ENCODE measurements at regions not wholly inside any gene's neighbourhood (a gene's known extent, or its start where the extent isn't known, plus 50 kb on each side); places are given as distances from the start of the nearest gene placed in this dataset.
"Not testable (repeated sequence)": the region's sequence is repeated elsewhere in the genome, so short reads cannot be mapped to it uniquely, and the experiment has no call there.

GRCh38 chr16:58889516-58889915, 155.4 kb upstream of the GOT2 start:
- 89 to 95% methylated on average over 1 of the region's 1 CpG for WGBS, 2 experiments
- Histone ChIP-seq H3K4me1 (ENCODE audit: control insufficient read depth, insufficient read depth, low read length) (no peaks in the 10 kb centered on the region), H3K36me3 (ENCODE audit: control insufficient read depth, insufficient read depth, low read length) (no peaks in the 10 kb centered on the region), H3K27ac (ENCODE audit: insufficient read depth, low read depth, low read length, poor library complexity, severe bottlenecking) (no peak overlapping the region), H3K9me3 (ENCODE audit: control insufficient read depth, low read length) (no peaks in the 10 kb centered on the region), H3K4me3 (ENCODE audit: insufficient read depth, low read depth, low read length) (no peak overlapping the region), H3K27me3 (ENCODE audit: control insufficient read depth, insufficient read depth, low read length, poor library complexity, severe bottlenecking) (no peaks in the 10 kb centered on the region)

DNA sequence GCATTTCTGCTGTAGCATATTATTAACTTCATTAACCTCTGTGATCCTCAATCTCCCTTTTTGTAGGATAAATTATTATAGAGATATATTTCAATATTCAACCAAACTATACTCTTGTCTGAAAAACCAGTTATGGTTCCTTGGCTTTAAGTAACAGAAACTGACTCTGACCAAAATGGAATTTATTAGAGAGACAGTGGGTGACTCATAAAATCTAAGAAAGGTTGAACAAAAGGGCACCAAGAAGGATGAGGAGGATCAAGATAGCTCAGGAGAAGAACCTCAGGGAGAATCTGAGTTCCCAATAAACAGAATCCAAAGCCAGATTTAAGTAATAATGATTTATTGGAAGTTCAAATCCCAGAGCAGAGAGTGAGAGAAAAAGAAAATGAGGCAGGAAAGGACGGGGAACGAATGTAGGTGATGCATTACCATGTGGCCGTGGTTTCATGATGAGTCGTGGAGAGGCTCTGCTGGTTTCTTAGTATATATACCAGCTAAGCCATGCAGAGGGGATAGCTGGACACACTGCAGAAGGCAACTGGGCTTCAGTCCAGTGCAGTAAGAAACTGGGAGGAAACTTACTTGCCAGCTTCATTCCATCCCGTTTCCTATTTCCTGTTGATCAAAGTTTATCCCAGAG, 151.5 kb upstream of the GOT2 start:
- WGBS, 2 experiments, result 95 to 97% methylated on average over 5 of the region's 5 CpGs
- Histone ChIP-seq H3K27ac (ENCODE audit: insufficient read depth, low read depth, low read length, poor library complexity, severe bottlenecking) (no peak overlapping the region), H3K9me3 (ENCODE audit: control insufficient read depth, low read length) (no peaks in the 10 kb centered on the region), H3K36me3 (ENCODE audit: control insufficient read depth, insufficient read depth, low read length) (no peaks in the 10 kb centered on the region), H3K27me3 (ENCODE audit: control insufficient read depth, insufficient read depth, low read length, poor library complexity, severe bottlenecking) (no peaks in the 10 kb centered on the region), H3K4me3 (ENCODE audit: insufficient read depth, low read depth, low read length) (no peak overlapping the region), H3K4me1 (ENCODE audit: control insufficient read depth, insufficient read depth, low read length) (no peaks in the 10 kb centered on the region)

- no peaks in the 10 kb centered on the region for H3K4me1 ChIP-seq (ENCODE audit: control insufficient read depth, insufficient read depth, low read length)
- no peaks in the 10 kb centered on the region for H3K27me3 ChIP-seq (ENCODE audit: control insufficient read depth, insufficient read depth, low read length, poor library complexity, severe bottlenecking)
- no peak overlapping the region for H3K4me3 ChIP-seq (ENCODE audit: insufficient read depth, low read depth, low read length)
- H3K27ac ChIP-seq (ENCODE audit: insufficient read depth, low read depth, low read length, poor library complexity, severe bottlenecking), result no peak overlapping the region
- H3K9me3 ChIP-seq (ENCODE audit: control insufficient read depth, low read length), result no peaks in the 10 kb centered on the region
- no peaks in the 10 kb centered on the region for H3K36me3 ChIP-seq (ENCODE audit: control insufficient read depth, insufficient read depth, low read length)
These were observed 150.0 kb upstream of the GOT2 start for GRCh38 chr16:58884141-58884540.

GRCh38 chr16:58883131-58883530, 149.0 kb upstream of the GOT2 start:
- Histone ChIP-seq H3K4me1 (ENCODE audit: control insufficient read depth, insufficient read depth, low read length) (no peaks in the 10 kb centered on the region), H3K9me3 (ENCODE audit: control insufficient read depth, low read length) (no peaks in the 10 kb centered on the region), H3K27ac (ENCODE audit: insufficient read depth, low read depth, low read length, poor library complexity, severe bottlenecking) (no peak overlapping the region), H3K36me3 (ENCODE audit: control insufficient read depth, insufficient read depth, low read length) (no peaks in the 10 kb centered on the region), H3K27me3 (ENCODE audit: control insufficient read depth, insufficient read depth, low read length, poor library complexity, severe bottlenecking) (no peaks in the 10 kb centered on the region), H3K4me3 (ENCODE audit: insufficient read depth, low read depth, low read length) (no peak overlapping the region)
- WGBS, 2 experiments, result 92 to 95% methylated on average over 3 of the region's 3 CpGs

- WGBS, 2 experiments, result 95 to 97% methylated on average over 5 of the region's 5 CpGs
- H3K4me3 ChIP-seq (ENCODE audit: insufficient read depth, low read depth, low read length), result no peak overlapping the region
These were observed 148.2 kb upstream of the GOT2 start for GRCh38 chr16:58882292-58882691.

DNA sequence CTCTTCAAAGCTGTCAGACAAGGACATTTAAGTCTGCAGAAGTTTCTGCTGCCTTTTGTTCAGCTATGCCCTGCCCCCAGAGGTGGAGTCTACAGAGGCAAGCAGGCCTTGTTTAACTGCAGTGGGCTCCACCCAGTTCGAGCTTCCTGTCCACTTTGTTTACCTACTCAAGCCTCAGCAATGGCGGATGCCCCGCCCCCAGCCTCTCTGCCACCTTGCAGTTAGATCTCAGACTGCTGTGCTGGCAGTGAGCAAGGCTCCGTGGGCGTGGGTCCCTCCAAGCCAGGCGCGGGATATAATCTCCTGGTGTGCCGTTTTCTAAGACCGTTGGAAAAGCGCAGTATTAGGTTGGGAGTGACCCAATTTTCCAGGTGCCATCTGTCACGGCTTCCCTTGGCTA, 144.5 kb upstream of the GOT2 start:
- H3K9me3 ChIP-seq (ENCODE audit: control insufficient read depth, low read length); H3K27ac ChIP-seq (ENCODE audit: insufficient read depth, low read depth, low read length, poor library complexity, severe bottlenecking); H3K4me1 ChIP-seq (ENCODE audit: control insufficient read depth, insufficient read depth, low read length); H3K4me3 ChIP-seq (ENCODE audit: insufficient read depth, low read depth, low read length); H3K27me3 ChIP-seq (ENCODE audit: control insufficient read depth, insufficient read depth, low read length, poor library complexity, severe bottlenecking); H3K36me3 ChIP-seq (ENCODE audit: control insufficient read depth, insufficient read depth, low read length): not testable (repeated sequence)
- WGBS, 2 experiments, result 95 to 96% methylated on average over 11 of the region's 11 CpGs

More at GRCh38 chr16:58882292-58882691, 148.2 kb upstream of the GOT2 start:
- no peaks in the 10 kb centered on the region for H3K27me3 ChIP-seq (ENCODE audit: control insufficient read depth, insufficient read depth, low read length, poor library complexity, severe bottlenecking)
- no peaks in the 10 kb centered on the region for H3K36me3 ChIP-seq (ENCODE audit: control insufficient read depth, insufficient read depth, low read length)
- H3K27ac ChIP-seq (ENCODE audit: insufficient read depth, low read depth, low read length, poor library complexity, severe bottlenecking), result no peak overlapping the region
- no peaks in the 10 kb centered on the region for H3K4me1 ChIP-seq (ENCODE audit: control insufficient read depth, insufficient read depth, low read length)
- no peaks in the 10 kb centered on the region for H3K9me3 ChIP-seq (ENCODE audit: control insufficient read depth, low read length)

DNA sequence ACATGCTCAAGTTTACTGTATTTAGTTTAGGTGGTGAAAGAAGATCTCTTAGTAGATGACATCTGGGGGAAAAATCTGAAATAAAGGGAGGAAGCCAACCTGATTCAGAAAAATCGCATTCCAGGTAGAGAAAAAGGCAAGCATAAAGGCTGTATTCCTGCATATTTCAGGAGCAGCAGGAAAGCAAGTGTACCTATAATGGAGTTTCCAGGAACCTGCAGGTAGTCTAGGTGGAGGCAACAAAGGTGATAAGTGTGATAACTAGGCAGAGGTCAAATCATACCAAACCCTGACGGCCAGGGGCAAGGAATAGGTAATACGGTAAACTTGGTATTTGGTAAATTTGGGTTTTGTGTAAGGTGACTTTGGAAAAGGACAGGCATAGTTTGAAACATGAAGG, 132.8 kb upstream of the GOT2 start:
- H3K9me3 ChIP-seq (ENCODE audit: control insufficient read depth, low read length), result no peaks in the 10 kb centered on the region
- H3K27ac ChIP-seq (ENCODE audit: insufficient read depth, low read depth, low read length, poor library complexity, severe bottlenecking), result no peak overlapping the region
- WGBS, 2 experiments, result 78 to 85% methylated on average over 3 of the region's 3 CpGs
- no peaks in the 10 kb centered on the region for H3K4me1 ChIP-seq (ENCODE audit: control insufficient read depth, insufficient read depth, low read length)
- no peaks in the 10 kb centered on the region for H3K27me3 ChIP-seq (ENCODE audit: control insufficient read depth, insufficient read depth, low read length, poor library complexity, severe bottlenecking)
- no peak overlapping the region for H3K4me3 ChIP-seq (ENCODE audit: insufficient read depth, low read depth, low read length)
- no peaks in the 10 kb centered on the region for H3K36me3 ChIP-seq (ENCODE audit: control insufficient read depth, insufficient read depth, low read length)

GRCh38 chr16:58863761-58864160, 129.6 kb upstream of the GOT2 start:
- Histone ChIP-seq H3K36me3 (ENCODE audit: control insufficient read depth, insufficient read depth, low read length) (no peaks in the 10 kb centered on the region), H3K4me3 (ENCODE audit: insufficient read depth, low read depth, low read length) (no peak overlapping the region), H3K9me3 (ENCODE audit: control insufficient read depth, low read length) (no peaks in the 10 kb centered on the region), H3K27me3 (ENCODE audit: control insufficient read depth, insufficient read depth, low read length, poor library complexity, severe bottlenecking) (no peaks in the 10 kb centered on the region), H3K27ac (ENCODE audit: insufficient read depth, low read depth, low read length, poor library complexity, severe bottlenecking) (no peak overlapping the region), H3K4me1 (ENCODE audit: control insufficient read depth, insufficient read depth, low read length) (peaks cover 5% of the 10 kb centered on the region)
- 70% methylated on average over 1 of the region's 1 CpG for WGBS, 2 experiments

- no peaks in the 10 kb centered on the region for H3K9me3 ChIP-seq (ENCODE audit: control insufficient read depth, low read length)
- 77% methylated on average over 2 of the region's 2 CpGs; no CpG with 5 or more reads in 1 of the 2 experiments for WGBS, 2 experiments
- H3K27ac ChIP-seq (ENCODE audit: insufficient read depth, low read depth, low read length, poor library complexity, severe bottlenecking), result no peak overlapping the region
- H3K4me1 ChIP-seq (ENCODE audit: control insufficient read depth, insufficient read depth, low read length), result peaks cover 5% of the 10 kb centered on the region
- no peaks in the 10 kb centered on the region for H3K27me3 ChIP-seq (ENCODE audit: control insufficient read depth, insufficient read depth, low read length, poor library complexity, severe bottlenecking)
- no peaks in the 10 kb centered on the region for H3K36me3 ChIP-seq (ENCODE audit: control insufficient read depth, insufficient read depth, low read length)
- H3K4me3 ChIP-seq (ENCODE audit: insufficient read depth, low read depth, low read length), result no peak overlapping the region
These were observed 128.9 kb upstream of the GOT2 start for GRCh38 chr16:58863042-58863441.

GRCh38 chr16:58862334-58863021, 128.4 kb upstream of the GOT2 start:
- Histone ChIP-seq H3K4me1 (ENCODE audit: control insufficient read depth, insufficient read depth, low read length) (peaks cover 5% of the 10 kb centered on the region), H3K4me3 (ENCODE audit: insufficient read depth, low read depth, low read length) (no peak overlapping the region), H3K9me3 (ENCODE audit: control insufficient read depth, low read length) (no peaks in the 10 kb centered on the region), H3K27me3 (ENCODE audit: control insufficient read depth, insufficient read depth, low read length, poor library complexity, severe bottlenecking) (no peaks in the 10 kb centered on the region), H3K27ac (ENCODE audit: insufficient read depth, low read depth, low read length, poor library complexity, severe bottlenecking) (no peak overlapping the region), H3K36me3 (ENCODE audit: control insufficient read depth, insufficient read depth, low read length) (no peaks in the 10 kb centered on the region)
- WGBS, 2 experiments, result 44 to 50% methylated on average over 9 of the region's 9 CpGs
